ENCODE measurements at regions not wholly inside any gene's neighbourhood (a gene's known extent, or its start where the extent isn't known, plus 50 kb on each side); places are given as distances from the start of the nearest gene placed in this dataset.

- DNase-seq (ENCODE audit: low read depth, low spot score), result no peak
- in situ Hi-C loops (cut with HindIII; ENCODE audit: low sequenced_read_pairs), result no loop called here
- TF ChIP-seq CTCF (IDR thresholded peaks at IDR 0.05; ENCODE audit: low read depth, low read length), result no peak
- H3K4me3 ChIP-seq (ENCODE audit: low read depth, low read length), result no peak overlapping the region
Measured at GRCh38 chr16:85166699-85167588, 54.7 kb upstream of the CIBAR2 start.

DNA sequence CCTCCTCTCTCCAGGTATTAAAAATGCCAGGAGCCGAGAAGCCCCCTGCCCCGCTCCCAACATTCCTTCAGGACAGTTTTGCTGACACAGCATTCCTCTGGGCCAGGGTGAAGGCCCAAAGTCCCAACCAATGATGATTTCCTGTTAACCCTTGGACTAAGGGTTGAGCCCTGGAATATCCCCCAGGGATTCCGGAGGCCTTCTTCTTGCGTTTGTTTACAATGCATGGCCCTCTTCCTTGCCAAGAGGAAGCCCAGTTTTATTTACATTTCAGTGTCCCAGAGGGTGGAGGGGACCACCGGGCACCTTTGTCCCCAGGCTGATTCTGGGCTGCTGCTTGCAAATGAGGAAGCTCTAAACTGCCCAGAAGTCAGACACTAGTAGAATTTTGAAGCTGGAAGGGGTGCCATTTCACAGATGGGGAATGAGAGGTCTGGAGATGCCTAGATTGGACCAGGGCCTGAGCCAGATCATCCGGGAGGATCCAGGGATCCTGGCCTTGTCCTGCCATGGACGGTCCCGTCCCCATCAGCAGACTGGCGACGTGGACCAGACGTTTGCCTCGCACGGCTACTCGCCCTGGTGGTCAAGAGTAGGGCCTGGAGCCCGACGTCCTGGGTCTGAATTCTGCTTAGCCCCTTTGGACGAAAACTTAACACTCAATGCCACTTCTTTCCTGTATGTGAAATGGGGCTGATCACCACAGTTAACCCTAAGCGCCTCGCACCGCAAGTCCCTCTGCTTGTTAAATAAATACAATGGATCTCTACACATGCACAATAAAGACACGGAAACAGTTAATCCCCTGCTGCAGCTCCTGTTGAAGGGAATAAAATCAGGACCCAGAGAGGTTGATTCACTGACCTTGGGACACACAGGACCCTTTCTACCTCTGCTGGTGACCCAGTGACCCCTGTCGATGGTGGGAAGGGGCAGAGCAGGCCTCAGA lies 55.6 kb upstream of the CIBAR2 start:
- DNase-seq (ENCODE audit: low read depth, low spot score), result no peak

GRCh38 chr16:85168732-85169256 lies 56.5 kb upstream of the CIBAR2 start:
- H3K4me3 ChIP-seq (ENCODE audit: low read depth, low read length), result peak overlapping the region; percentile 17
- no peak for DNase-seq (ENCODE audit: low read depth, low spot score)
- in situ Hi-C loops (cut with HindIII; ENCODE audit: low sequenced_read_pairs), result no loop called here
- no peak for TF ChIP-seq CTCF (IDR thresholded peaks at IDR 0.05; ENCODE audit: low read depth, low read length)

More for the DNA sequence above, 55.6 kb upstream of the CIBAR2 start:
- no peak overlapping the region for H3K4me3 ChIP-seq (ENCODE audit: low read depth, low read length)
- in situ Hi-C loops (cut with HindIII; ENCODE audit: low sequenced_read_pairs), result no loop called here
- TF ChIP-seq CTCF (IDR thresholded peaks at IDR 0.05; ENCODE audit: low read depth, low read length), result no peak

DNA sequence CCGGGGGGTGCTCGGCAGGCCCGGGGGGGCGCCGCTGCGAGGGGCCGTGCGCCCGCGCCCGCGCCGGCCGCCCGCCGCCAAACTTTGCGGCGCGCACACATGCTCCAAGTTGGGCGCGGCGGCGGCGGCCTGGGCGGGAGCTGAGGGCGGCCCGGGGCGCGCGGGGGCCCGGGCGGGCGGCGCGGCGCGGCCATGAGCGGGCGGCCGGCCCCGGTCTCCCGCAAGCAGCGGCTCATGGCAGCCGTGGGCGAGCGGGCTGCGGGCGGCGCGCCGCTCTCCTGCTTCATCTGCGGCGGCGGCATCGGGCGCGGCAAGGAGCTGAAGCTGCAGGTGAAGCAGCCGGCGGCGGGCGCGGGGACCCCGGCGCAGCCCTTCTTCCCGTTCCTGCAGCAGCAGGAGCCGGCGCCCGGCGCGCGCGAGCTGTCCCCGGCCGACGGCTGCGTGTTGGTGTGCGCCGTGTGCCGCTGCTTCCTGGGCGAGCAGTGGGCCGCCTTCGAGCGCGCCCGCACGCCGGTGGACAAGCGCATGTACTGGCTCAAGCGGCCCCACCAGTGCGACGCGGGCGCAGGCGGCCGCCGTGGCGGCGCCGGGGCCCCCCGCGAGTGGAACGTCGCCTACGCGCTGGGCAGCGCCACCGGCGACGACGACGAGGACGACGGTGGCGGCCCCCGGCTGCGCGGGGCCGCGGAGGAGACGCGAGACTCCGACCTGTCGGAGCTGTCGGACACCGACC lies 57.2 kb upstream of the CIBAR2 start:
- H3K4me3 ChIP-seq (ENCODE audit: low read depth, low read length), result peak overlapping the region; percentile 28
- no peak for DNase-seq (ENCODE audit: low read depth, low spot score)
- in situ Hi-C loops (cut with HindIII; ENCODE audit: low sequenced_read_pairs), result no loop called here
- no peak for TF ChIP-seq CTCF (IDR thresholded peaks at IDR 0.05; ENCODE audit: low read depth, low read length)

DNA sequence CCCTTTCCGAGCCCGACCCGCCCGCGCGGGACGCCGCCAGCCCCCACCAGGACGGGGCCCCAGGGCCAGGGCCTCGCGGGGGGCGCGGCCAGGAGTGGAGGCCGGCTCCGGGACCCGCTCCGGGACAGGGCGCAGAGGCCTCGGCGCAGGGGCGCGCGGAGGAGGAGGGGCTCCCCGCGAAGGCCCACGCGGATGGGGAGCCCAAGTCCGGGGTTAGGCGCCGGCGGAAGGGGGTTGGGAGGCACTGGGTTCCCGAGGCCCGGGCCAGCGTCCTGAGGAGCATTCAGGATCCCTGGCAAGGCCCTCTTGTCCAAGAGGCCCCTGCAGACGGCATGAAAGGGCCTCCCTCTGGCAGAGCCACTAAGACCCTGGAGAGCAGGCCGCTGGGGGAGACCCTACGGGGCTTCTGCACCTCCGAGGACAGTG lies 57.8 kb upstream of the CIBAR2 start:
- in situ Hi-C loops (cut with HindIII; ENCODE audit: low sequenced_read_pairs), result no loop called here
- no peak for DNase-seq (ENCODE audit: low read depth, low spot score)
- peak overlapping the region; percentile 28 for H3K4me3 ChIP-seq (ENCODE audit: low read depth, low read length)
- no peak for TF ChIP-seq CTCF (IDR thresholded peaks at IDR 0.05; ENCODE audit: low read depth, low read length)

DNA sequence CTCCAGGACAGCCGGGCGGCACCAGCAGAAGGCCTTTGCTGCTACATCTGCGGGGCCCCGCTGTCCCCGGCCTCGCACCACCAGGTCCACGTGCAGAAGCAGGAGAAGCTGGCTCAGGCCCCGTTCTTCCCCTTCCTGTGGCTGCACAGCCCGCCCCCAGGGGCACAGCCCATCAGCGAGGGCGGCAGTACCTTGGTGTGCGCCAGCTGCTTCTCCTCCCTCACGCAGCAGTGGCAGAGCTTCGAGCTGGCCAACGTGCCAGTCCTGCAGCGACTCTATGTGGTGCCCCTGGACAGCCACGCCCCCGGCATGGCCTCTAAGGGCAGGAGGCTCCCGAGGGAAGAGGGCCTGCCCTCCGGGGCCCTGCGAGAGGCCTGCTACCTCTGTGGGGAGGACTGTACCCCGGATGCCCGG lies 58.3 kb upstream of the CIBAR2 start:
- TF ChIP-seq CTCF (IDR thresholded peaks at IDR 0.05; ENCODE audit: low read depth, low read length), result no peak
- peak overlapping the region; percentile 28 for H3K4me3 ChIP-seq (ENCODE audit: low read depth, low read length)
- in situ Hi-C loops (cut with HindIII; ENCODE audit: low sequenced_read_pairs), result no loop called here
- DNase-seq (ENCODE audit: low read depth, low spot score), result no peak

All from astrocyte of the spinal cord (primary cell).